ENCODE measurements at regions not wholly inside any gene's neighbourhood (a gene's known extent, or its start where the extent isn't known, plus 50 kb on each side); places are given as distances from the start of the nearest gene placed in this dataset.

GRCh38 chr21:16585896-16586295 lies 856.1 kb downstream of the USP25 start:
- Histone ChIP-seq H3K36me3 (ENCODE audit: control insufficient read depth in 1 of 2, insufficient read depth in 2 of 2, low read length in 2 of 2) (no peaks in the 10 kb centered on the region), H3K9ac (ENCODE audit: low read depth in 1 of 2, low read length in 2 of 2) (no peak overlapping the region), H3K4me3 (ENCODE audit: low read depth in 1 of 2, low read length in 2 of 2) (no peak overlapping the region), H3K4me1 (ENCODE audit: control insufficient read depth in 1 of 2, insufficient read depth in 2 of 2, low read length in 2 of 2) (no peaks in the 10 kb centered on the region), H3K27me3 (ENCODE audit: control insufficient read depth in 1 of 2, insufficient read depth in 2 of 2, low read length in 2 of 2) (no peaks in the 10 kb centered on the region), H3K27ac (ENCODE audit: low read depth, low read length) (no peak overlapping the region), H3K9me3 (ENCODE audit: control insufficient read depth in 1 of 2, low read length in 2 of 2) (peaks cover 3 to 9% of the 10 kb centered on the region in 2 donors)

GRCh38 chr21:16587141-16587581 lies 857.4 kb downstream of the USP25 start:
- H3K27ac ChIP-seq (ENCODE audit: low read depth, low read length), result no peak overlapping the region

GRCh38 chr21:16587681-16588375 lies 858.0 kb downstream of the USP25 start:
- Histone ChIP-seq H3K4me1 (ENCODE audit: control insufficient read depth in 1 of 2, insufficient read depth in 2 of 2, low read length in 2 of 2) (no peaks in the 10 kb centered on the region), H3K4me3 (ENCODE audit: low read depth in 1 of 2, low read length in 2 of 2) (peak overlapping the region; percentile 16 to 24), H3K9ac (ENCODE audit: low read depth in 1 of 2, low read length in 2 of 2) (no peak overlapping the region), H3K36me3 (ENCODE audit: control insufficient read depth in 1 of 2, insufficient read depth in 2 of 2, low read length in 2 of 2) (no peaks in the 10 kb centered on the region), H3K27me3 (ENCODE audit: control insufficient read depth in 1 of 2, insufficient read depth in 2 of 2, low read length in 2 of 2) (no peaks in the 10 kb centered on the region), H3K9me3 (ENCODE audit: control insufficient read depth in 1 of 2, low read length in 2 of 2) (peaks cover 3 to 9% of the 10 kb centered on the region in 2 donors), H3K27ac (ENCODE audit: low read depth, low read length) (no peak overlapping the region)

More at GRCh38 chr21:16587141-16587581, 857.4 kb downstream of the USP25 start:
- H3K27me3 ChIP-seq (ENCODE audit: control insufficient read depth in 1 of 2, insufficient read depth in 2 of 2, low read length in 2 of 2), result no peaks in the 10 kb centered on the region
- no peaks in the 10 kb centered on the region for H3K4me1 ChIP-seq (ENCODE audit: control insufficient read depth in 1 of 2, insufficient read depth in 2 of 2, low read length in 2 of 2)
- H3K9me3 ChIP-seq (ENCODE audit: control insufficient read depth in 1 of 2, low read length in 2 of 2), result peaks cover 3 to 9% of the 10 kb centered on the region in 2 donors
- H3K9ac ChIP-seq (ENCODE audit: low read depth in 1 of 2, low read length in 2 of 2), result no peak overlapping the region
- H3K4me3 ChIP-seq (ENCODE audit: low read depth in 1 of 2, low read length in 2 of 2), result no peak overlapping the region
- no peaks in the 10 kb centered on the region for H3K36me3 ChIP-seq (ENCODE audit: control insufficient read depth in 1 of 2, insufficient read depth in 2 of 2, low read length in 2 of 2)

- H3K27ac ChIP-seq (ENCODE audit: low read depth, low read length), result no peak overlapping the region
- H3K9ac ChIP-seq (ENCODE audit: low read depth in 1 of 2, low read length in 2 of 2), result no peak overlapping the region
These were observed 858.7 kb downstream of the USP25 start for GRCh38 chr21:16588433-16588860.

GRCh38 chr21:16589006-16589898 lies 859.5 kb downstream of the USP25 start:
- H3K9me3 ChIP-seq (ENCODE audit: control insufficient read depth in 1 of 2, low read length in 2 of 2), result peaks cover 3 to 9% of the 10 kb centered on the region in 2 donors
- no peaks in the 10 kb centered on the region for H3K4me1 ChIP-seq (ENCODE audit: control insufficient read depth in 1 of 2, insufficient read depth in 2 of 2, low read length in 2 of 2)
- H3K36me3 ChIP-seq (ENCODE audit: control insufficient read depth in 1 of 2, insufficient read depth in 2 of 2, low read length in 2 of 2), result no peaks in the 10 kb centered on the region
- H3K4me3 ChIP-seq (ENCODE audit: low read depth in 1 of 2, low read length in 2 of 2), result no peak overlapping the region
- no peak overlapping the region for H3K27ac ChIP-seq (ENCODE audit: low read depth, low read length)
- H3K9ac ChIP-seq (ENCODE audit: low read depth in 1 of 2, low read length in 2 of 2), result no peak overlapping the region
- no peaks in the 10 kb centered on the region for H3K27me3 ChIP-seq (ENCODE audit: control insufficient read depth in 1 of 2, insufficient read depth in 2 of 2, low read length in 2 of 2)

More at GRCh38 chr21:16588433-16588860, 858.7 kb downstream of the USP25 start:
- H3K36me3 ChIP-seq (ENCODE audit: control insufficient read depth in 1 of 2, insufficient read depth in 2 of 2, low read length in 2 of 2), result no peaks in the 10 kb centered on the region
- peak overlapping the region; percentile 16 to 24 for H3K4me3 ChIP-seq (ENCODE audit: low read depth in 1 of 2, low read length in 2 of 2)
- no peaks in the 10 kb centered on the region for H3K27me3 ChIP-seq (ENCODE audit: control insufficient read depth in 1 of 2, insufficient read depth in 2 of 2, low read length in 2 of 2)
- H3K9me3 ChIP-seq (ENCODE audit: control insufficient read depth in 1 of 2, low read length in 2 of 2), result peaks cover 3 to 9% of the 10 kb centered on the region in 2 donors
- no peaks in the 10 kb centered on the region for H3K4me1 ChIP-seq (ENCODE audit: control insufficient read depth in 1 of 2, insufficient read depth in 2 of 2, low read length in 2 of 2)

GRCh38 chr21:16590186-16590585 lies 860.4 kb downstream of the USP25 start:
- Histone ChIP-seq H3K27me3 (ENCODE audit: control insufficient read depth in 1 of 2, insufficient read depth in 2 of 2, low read length in 2 of 2) (no peaks in the 10 kb centered on the region), H3K36me3 (ENCODE audit: control insufficient read depth in 1 of 2, insufficient read depth in 2 of 2, low read length in 2 of 2) (no peaks in the 10 kb centered on the region), H3K4me1 (ENCODE audit: control insufficient read depth in 1 of 2, insufficient read depth in 2 of 2, low read length in 2 of 2) (no peaks in the 10 kb centered on the region), H3K9ac (ENCODE audit: low read depth in 1 of 2, low read length in 2 of 2) (no peak overlapping the region), H3K4me3 (ENCODE audit: low read depth in 1 of 2, low read length in 2 of 2) (no peak overlapping the region), H3K9me3 (ENCODE audit: control insufficient read depth in 1 of 2, low read length in 2 of 2) (peaks cover 3 to 9% of the 10 kb centered on the region in 2 donors), H3K27ac (ENCODE audit: low read depth, low read length) (no peak overlapping the region)

- Histone ChIP-seq H3K27me3 (ENCODE audit: control insufficient read depth in 1 of 2, insufficient read depth in 2 of 2, low read length in 2 of 2) (no peaks in the 10 kb centered on the region), H3K4me3 (ENCODE audit: low read depth in 1 of 2, low read length in 2 of 2) (no peak overlapping the region), H3K4me1 (ENCODE audit: control insufficient read depth in 1 of 2, insufficient read depth in 2 of 2, low read length in 2 of 2) (no peaks in the 10 kb centered on the region), H3K9me3 (ENCODE audit: control insufficient read depth in 1 of 2, low read length in 2 of 2) (peaks cover 3 to 9% of the 10 kb centered on the region in 2 donors), H3K9ac (ENCODE audit: low read depth in 1 of 2, low read length in 2 of 2) (no peak overlapping the region), H3K36me3 (ENCODE audit: control insufficient read depth in 1 of 2, insufficient read depth in 2 of 2, low read length in 2 of 2) (no peaks in the 10 kb centered on the region), H3K27ac (ENCODE audit: low read depth, low read length) (no peak overlapping the region)
These were observed 861.0 kb downstream of the USP25 start for GRCh38 chr21:16590641-16591292.

- Histone ChIP-seq H3K9ac (ENCODE audit: low read depth in 1 of 2, low read length in 2 of 2) (no peak overlapping the region), H3K4me3 (ENCODE audit: low read depth in 1 of 2, low read length in 2 of 2) (no peak overlapping the region), H3K9me3 (ENCODE audit: control insufficient read depth in 1 of 2, low read length in 2 of 2) (peaks cover 3 to 6% of the 10 kb centered on the region in 2 donors), H3K4me1 (ENCODE audit: control insufficient read depth in 1 of 2, insufficient read depth in 2 of 2, low read length in 2 of 2) (no peaks in the 10 kb centered on the region), H3K36me3 (ENCODE audit: control insufficient read depth in 1 of 2, insufficient read depth in 2 of 2, low read length in 2 of 2) (no peaks in the 10 kb centered on the region), H3K27me3 (ENCODE audit: control insufficient read depth in 1 of 2, insufficient read depth in 2 of 2, low read length in 2 of 2) (no peaks in the 10 kb centered on the region), H3K27ac (ENCODE audit: low read depth, low read length) (no peak overlapping the region)
These were observed 862.6 kb downstream of the USP25 start for GRCh38 chr21:16592381-16592780.

- no peaks in the 10 kb centered on the region for H3K36me3 ChIP-seq (ENCODE audit: control insufficient read depth in 1 of 2, insufficient read depth in 2 of 2, low read length in 2 of 2)
- peaks cover 2 to 8% of the 10 kb centered on the region in 2 donors for H3K9me3 ChIP-seq (ENCODE audit: control insufficient read depth in 1 of 2, low read length in 2 of 2)
- no peaks in the 10 kb centered on the region for H3K27me3 ChIP-seq (ENCODE audit: control insufficient read depth in 1 of 2, insufficient read depth in 2 of 2, low read length in 2 of 2)
- no peak overlapping the region for H3K4me3 ChIP-seq (ENCODE audit: low read depth in 1 of 2, low read length in 2 of 2)
- no peak overlapping the region for H3K27ac ChIP-seq (ENCODE audit: low read depth, low read length)
- no peak overlapping the region for H3K9ac ChIP-seq (ENCODE audit: low read depth in 1 of 2, low read length in 2 of 2)
- H3K4me1 ChIP-seq (ENCODE audit: control insufficient read depth in 1 of 2, insufficient read depth in 2 of 2, low read length in 2 of 2), result no peaks in the 10 kb centered on the region
These were observed 864.4 kb downstream of the USP25 start for GRCh38 chr21:16594191-16594590.

GRCh38 chr21:16596369-16596768 lies 866.6 kb downstream of the USP25 start:
- H3K4me3 ChIP-seq (ENCODE audit: low read depth in 1 of 2, low read length in 2 of 2), result no peak overlapping the region
- H3K9ac ChIP-seq (ENCODE audit: low read depth in 1 of 2, low read length in 2 of 2), result no peak overlapping the region
- H3K4me1 ChIP-seq (ENCODE audit: control insufficient read depth in 1 of 2, insufficient read depth in 2 of 2, low read length in 2 of 2), result no peaks in the 10 kb centered on the region
- no peaks in the 10 kb centered on the region for H3K36me3 ChIP-seq (ENCODE audit: control insufficient read depth in 1 of 2, insufficient read depth in 2 of 2, low read length in 2 of 2)
- H3K9me3 ChIP-seq (ENCODE audit: control insufficient read depth in 1 of 2, low read length in 2 of 2), result peaks cover 0 to 5% of the 10 kb centered on the region in 2 donors
- H3K27me3 ChIP-seq (ENCODE audit: control insufficient read depth in 1 of 2, insufficient read depth in 2 of 2, low read length in 2 of 2), result no peaks in the 10 kb centered on the region
- H3K27ac ChIP-seq (ENCODE audit: low read depth, low read length), result no peak overlapping the region

Data from duodenal mucosa (tissue), 2 donors.